Mucosa of descending colon (tissue), 3 donors: ENCODE measurements at regions not wholly inside any gene's neighbourhood (a gene's known extent, or its start where the extent isn't known, plus 50 kb on each side); places are given as distances from the start of the nearest gene placed in this dataset.

Experiments used
- ATAC-seq: fragments of 200-7000 bp; cut with Tn5 transposase; one replicate; pipeline ENCODE4 v1.9.1; 2020; ENCODE audit warnings: mild to moderate bottlenecking, moderate library complexity
- DNase-seq, 3 donors: peaks; one replicate each; pipeline ENCODE4 v3.0.0-alpha.2; 2020
- H3K36me3 ChIP-seq: fragments of 200-600 bp; one replicate; pipeline ENCODE4 v1.8.0; 2021; ENCODE audit warnings: low read depth, mild to moderate bottlenecking
- H3K4me1 ChIP-seq: fragments of 200-600 bp; one replicate; pipeline ENCODE4 v1.8.0; 2021; ENCODE audit warnings: low read depth, mild to moderate bottlenecking
- H3K4me3 ChIP-seq: fragments of 200-600 bp; one replicate; pipeline ENCODE4 v1.8.0; 2021; ENCODE audit warnings: mild to moderate bottlenecking
- H3K9me3 ChIP-seq: fragments of 200-600 bp; one replicate; pipeline ENCODE4 v1.8.0; 2021; ENCODE audit warnings: mild to moderate bottlenecking
- CTCF ChIP-seq: fragments of 200-600 bp; IDR thresholded peaks from one replicate; pipeline ENCODE4 v1.8.0; 2022; ENCODE audit warnings: antibody characterized with exemption, mild to moderate bottlenecking
- intact Hi-C, 2 donors: fragments of 100-400 bp; cut with DNase I in 1 of 2; cut with micrococcal nuclease in 1 of 2; formaldehyde crosslinking; loops; one replicate each; pipeline versions ENCODE4 v1.11.0 to v1.11.1; 2022; cut with DNase I, micrococcal nuclease
- donor health status: DM: no; HTN: no; CAD: no; lungs with moderate emphysema.
- donor health status: DM: no; HTN: no; CAD: no.
- donor health status: DM: no; HTN: yes; CAD: no.

- ATAC-seq: no peak
- DNase-seq: no peak
- Histone ChIP-seq H3K36me3 (no peaks in the 10 kb centered on the region), H3K9me3 (no peaks in the 10 kb centered on the region), H3K4me1 (no peaks in the 10 kb centered on the region), H3K4me3 (no peak overlapping the region)
- TF ChIP-seq CTCF: no peak
- intact Hi-C loops: no loop called here
Observed at GRCh38 chr4:20085653-20086052, 166.1 kb upstream of the SLIT2 start.

- intact Hi-C loops: no loop called here
Observed at GRCh38 chr4:20085156-20085555, 166.5 kb upstream of the SLIT2 start.

DNA sequence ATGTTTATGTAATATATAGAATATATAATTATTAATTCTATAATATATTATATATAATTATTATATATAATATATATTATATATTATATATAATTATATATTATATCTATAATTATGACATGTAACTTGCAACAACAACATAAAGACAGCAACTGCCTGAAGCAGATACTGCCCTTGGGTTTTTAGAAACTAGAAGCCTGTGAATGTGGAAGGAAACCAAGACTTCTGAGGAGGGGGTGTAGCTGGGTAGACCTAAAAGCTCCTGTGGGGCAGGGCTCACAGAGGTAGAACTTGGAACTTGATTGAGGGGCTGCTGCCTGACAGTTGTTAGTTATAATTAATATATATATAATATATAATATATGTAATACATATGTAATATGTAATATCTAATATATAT lies 167.2 kb upstream of the SLIT2 start:
- H3K4me3 ChIP-seq: no peak overlapping the region
- H3K4me1 ChIP-seq: no peaks in the 10 kb centered on the region
- DNase-seq (no peak), ATAC-seq (no peak)
- TF ChIP-seq CTCF: no peak
- intact Hi-C loops: no loop called here
- no peaks in the 10 kb centered on the region for H3K9me3 ChIP-seq
- no peaks in the 10 kb centered on the region for H3K36me3 ChIP-seq

More at GRCh38 chr4:20085156-20085555, 166.5 kb upstream of the SLIT2 start:
- ATAC-seq (no peak), DNase-seq (no peak)
- no peak for TF ChIP-seq CTCF
- Histone ChIP-seq H3K4me1 (no peaks in the 10 kb centered on the region), H3K9me3 (no peaks in the 10 kb centered on the region), H3K4me3 (no peak overlapping the region), H3K36me3 (no peaks in the 10 kb centered on the region)

- Histone ChIP-seq H3K4me3 (no peak overlapping the region), H3K36me3 (no peaks in the 10 kb centered on the region), H3K9me3 (no peaks in the 10 kb centered on the region), H3K4me1 (peaks cover 9% of the 10 kb centered on the region)
- intact Hi-C loops: no loop called here
- no peak for ATAC-seq
- TF ChIP-seq CTCF: no peak
- peak in 1 of 3 donors; percentile 26 for DNase-seq
Observed at GRCh38 chr4:20078644-20079043, 173.1 kb upstream of the SLIT2 start.

DNA sequence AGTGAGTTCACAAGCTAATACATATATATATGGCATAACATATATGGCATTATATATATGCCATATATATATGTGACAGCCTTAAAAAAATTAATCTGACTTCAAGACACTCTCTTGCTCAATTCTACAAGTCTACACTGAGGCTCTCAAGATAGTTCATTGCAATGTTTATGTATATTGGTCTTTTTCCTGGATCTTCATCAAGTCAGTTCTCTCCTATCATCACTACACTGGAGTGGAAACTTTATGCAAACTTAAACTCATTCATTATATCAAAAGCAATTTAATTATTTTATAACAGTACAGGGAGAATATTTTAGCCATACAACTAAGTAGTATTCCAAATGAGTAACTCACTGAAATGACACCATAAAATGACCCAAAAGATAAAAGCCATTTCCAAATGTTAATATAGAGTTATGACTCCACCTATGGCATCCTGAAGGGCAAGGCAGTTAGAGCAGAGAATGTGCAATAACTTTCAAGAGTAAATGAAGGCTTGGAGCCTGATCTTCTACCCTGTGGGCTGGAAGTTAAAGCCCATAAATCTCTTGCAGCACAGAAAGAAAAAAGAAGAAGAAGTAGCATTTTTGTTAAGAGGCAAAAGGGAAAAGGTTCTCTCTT lies 176.3 kb upstream of the SLIT2 start:
- Histone ChIP-seq H3K4me3 (no peak overlapping the region), H3K36me3 (no peaks in the 10 kb centered on the region), H3K9me3 (no peaks in the 10 kb centered on the region), H3K4me1 (peaks cover 9% of the 10 kb centered on the region)
- TF ChIP-seq CTCF: no peak
- intact Hi-C loops: no loop called here
- ATAC-seq (peak; percentile 45), DNase-seq (no peak)

- no peak for ATAC-seq
- TF ChIP-seq CTCF: no peak
- H3K4me3 ChIP-seq: no peak overlapping the region
- DNase-seq: no peak
- no peaks in the 10 kb centered on the region for H3K36me3 ChIP-seq
- H3K9me3 ChIP-seq: no peaks in the 10 kb centered on the region
- peaks cover 9% of the 10 kb centered on the region for H3K4me1 ChIP-seq
- intact Hi-C loops: no loop called here
Observed at GRCh38 chr4:20074450-20074849, 177.3 kb upstream of the SLIT2 start.
